ENCODE measurements at regions not wholly inside any gene's neighbourhood (a gene's known extent, or its start where the extent isn't known, plus 50 kb on each side); places are given as distances from the start of the nearest gene placed in this dataset.

DNA sequence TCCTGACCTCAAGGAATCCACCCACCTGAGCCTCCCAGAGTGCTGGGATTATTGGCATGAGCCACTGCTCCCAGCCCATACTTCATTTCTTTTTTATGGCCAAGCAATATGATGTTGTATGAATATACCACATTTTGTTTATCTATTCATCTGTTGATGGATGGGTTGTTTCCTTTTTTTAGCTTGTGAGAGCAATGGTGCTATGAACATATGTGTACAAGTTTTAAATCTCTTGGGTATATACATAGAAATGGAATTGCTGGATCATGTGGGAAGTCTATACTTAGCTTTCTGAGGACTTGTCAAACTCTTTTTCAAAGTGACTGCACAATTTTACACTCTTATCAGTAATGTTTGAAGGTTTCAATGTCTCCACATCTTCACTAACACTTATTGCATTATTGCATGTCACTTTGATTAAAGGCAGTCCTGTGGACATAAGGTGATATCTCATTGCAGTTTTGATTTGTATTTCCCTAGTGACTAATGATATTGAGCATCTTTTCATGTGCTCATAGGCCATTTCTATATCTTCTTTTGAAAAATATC, 167.1 kb upstream of the SPHKAP start:
- DNase-seq (ENCODE audit: low read depth in 2 of 2) = no peak

DNA sequence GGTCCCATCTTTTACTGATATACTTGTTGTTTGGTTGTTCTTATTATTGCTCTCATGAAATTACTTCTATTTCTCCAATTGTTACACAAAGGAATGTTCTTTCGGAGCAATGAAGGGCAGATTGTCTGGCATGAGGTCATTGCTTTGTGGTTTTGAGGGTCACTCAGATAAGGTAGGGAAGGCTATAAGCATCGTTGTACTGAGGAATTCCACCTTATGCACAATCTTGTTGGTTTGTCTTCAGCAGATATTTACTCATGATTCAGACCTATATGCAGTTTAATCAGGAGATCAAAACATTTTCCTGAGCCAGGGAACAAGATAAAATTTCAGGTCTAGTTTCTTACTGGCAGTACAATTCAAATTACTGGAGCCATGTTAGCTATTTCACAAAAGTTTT, 163.0 kb upstream of the SPHKAP start:
- DNase-seq (ENCODE audit: low read depth in 2 of 2) = no peak

DNA sequence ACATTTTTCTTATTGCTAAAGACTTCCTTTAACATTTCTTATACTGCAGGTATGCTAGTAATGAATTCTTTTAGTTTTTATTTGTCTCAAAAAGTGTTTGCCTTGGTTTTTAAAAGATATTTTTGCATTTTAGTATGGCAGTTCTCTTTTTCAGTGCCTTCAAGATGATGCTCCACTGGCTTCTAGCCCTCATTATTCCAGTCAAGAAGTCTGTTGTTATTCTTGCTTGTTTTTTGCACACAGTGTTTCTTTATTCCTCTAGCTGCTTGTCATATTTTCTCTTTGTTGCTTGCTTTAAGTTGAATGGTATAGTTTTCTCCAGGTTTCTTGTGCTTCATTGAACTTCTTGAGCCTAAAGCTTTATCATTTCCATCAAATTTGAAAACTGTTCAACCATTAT, 158.0 kb upstream of the SPHKAP start:
- DNase-seq (ENCODE audit: low read depth in 2 of 2) = no peak

DNA sequence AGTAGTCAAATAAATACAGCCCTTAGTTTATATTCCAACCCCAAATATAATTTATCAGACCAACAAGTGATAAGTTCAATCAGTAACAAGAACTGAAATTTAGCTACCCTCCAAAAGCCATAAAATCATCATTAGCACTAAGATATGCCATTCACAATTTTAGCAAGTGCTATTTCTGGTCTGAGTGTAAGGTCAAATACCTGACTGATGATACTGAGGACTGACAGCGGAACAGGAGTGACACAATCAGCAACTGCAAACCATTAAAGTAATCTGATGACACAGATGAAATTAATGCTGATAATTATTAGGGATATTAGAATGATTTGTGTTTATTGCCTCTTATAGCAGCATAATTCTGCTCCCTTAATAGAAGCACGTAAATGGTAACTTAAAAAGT, 152.7 kb upstream of the SPHKAP start:
- DNase-seq (ENCODE audit: low read depth in 2 of 2) = no peak

DNA sequence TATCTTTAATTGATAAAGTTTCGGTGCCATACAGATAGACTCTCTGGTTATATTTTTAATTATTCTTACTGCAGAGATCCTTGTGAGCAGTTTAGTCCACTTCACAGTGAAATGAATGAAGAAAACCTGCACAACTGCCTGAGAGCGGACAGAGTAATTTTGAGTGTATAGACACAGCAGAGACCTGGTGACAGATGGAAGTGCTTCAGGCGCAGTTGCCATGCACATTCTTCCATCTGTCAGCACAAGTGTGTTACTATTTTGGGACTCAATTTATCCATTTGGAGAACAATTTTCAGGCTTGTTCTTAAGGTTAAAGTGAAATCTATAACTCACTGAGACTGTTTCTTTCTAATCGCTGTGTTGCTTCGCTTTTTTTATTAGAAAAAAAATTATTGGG, 147.8 kb upstream of the SPHKAP start:
- DNase-seq (ENCODE audit: low read depth in 2 of 2) = no peak

DNA sequence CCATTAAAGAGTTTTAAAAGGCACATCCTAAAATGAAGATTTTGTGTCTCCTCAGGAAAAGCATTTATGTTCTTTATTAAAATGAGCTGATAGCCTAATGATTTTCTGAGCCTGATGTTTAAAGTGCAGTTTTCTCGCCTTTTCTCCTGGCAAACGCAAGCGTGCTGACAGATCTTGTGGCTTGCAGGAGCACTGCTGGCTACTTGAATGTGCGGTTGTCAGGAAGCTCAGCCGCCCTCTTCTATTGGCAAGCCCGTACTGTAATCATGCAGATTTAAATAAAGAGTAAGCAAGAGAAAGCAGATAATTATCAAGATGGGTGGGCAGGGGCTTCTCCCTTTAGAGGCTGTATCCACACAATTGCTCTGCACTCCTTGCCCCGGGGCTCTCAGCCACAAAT, 139.5 kb upstream of the SPHKAP start:
- no peak for DNase-seq (ENCODE audit: low read depth in 2 of 2)

DNA sequence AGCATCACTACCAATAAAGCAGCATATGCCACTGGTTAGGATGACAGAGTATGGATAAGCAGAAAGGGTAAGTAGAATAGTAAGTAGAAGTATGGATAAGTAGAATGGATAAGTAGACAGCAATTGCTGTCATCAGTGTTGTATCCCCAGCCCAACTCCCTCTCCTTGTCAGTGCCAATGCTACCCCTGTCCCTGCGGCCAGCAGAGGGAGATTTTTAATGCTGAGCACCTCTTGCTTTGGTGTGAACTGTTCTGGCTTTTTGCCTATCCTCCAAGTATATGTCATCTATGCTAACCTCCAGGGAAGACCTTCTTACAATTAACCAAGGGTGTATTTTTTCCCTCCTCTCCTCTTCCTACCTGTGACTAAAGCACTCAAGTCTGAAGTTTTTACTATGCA, 136.7 kb upstream of the SPHKAP start:
- peak in 1 of 2 experiments; percentile 5 for DNase-seq (ENCODE audit: low read depth in 2 of 2)

DNA sequence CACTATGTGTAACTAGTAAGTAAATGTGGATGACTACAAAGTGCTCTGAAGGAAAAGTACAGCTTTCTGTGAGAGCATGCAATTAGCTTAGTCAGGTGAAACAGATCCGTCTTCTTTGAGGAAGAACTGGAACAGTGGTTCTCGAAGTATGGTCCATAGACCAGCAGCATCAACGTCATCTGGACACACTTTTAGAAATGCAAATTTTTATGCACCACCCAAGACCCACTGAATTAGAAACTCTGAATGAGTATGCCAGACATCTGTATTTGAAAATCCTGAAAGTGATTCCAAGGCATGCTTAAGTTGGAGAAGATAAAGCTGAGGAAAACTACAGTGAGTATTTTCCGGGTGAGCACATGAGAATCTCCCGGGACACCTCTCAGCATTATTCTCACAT, 130.7 kb upstream of the SPHKAP start:
- no peak for DNase-seq (ENCODE audit: low read depth in 2 of 2)

DNA sequence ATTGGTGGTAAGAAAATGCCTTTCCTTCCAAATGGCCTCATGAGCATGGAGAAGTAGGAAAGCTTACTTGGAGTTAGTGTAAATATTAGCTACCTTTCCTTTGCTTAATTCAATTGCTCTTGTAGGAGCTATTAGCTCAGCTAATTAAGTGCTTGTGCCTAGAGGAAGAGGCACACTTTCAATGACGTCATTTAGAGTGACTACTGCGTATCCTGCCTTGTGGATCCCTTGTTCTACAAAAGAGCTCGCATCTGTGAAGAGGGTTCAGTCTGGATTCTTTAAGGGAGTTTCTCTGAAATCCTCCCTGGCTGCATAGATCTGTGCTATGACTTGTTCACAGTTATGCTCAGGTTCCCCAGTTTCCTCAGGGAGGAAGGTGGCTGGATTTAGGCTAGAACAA, 122.5 kb upstream of the SPHKAP start:
- no peak for DNase-seq (ENCODE audit: low read depth in 2 of 2)

DNA sequence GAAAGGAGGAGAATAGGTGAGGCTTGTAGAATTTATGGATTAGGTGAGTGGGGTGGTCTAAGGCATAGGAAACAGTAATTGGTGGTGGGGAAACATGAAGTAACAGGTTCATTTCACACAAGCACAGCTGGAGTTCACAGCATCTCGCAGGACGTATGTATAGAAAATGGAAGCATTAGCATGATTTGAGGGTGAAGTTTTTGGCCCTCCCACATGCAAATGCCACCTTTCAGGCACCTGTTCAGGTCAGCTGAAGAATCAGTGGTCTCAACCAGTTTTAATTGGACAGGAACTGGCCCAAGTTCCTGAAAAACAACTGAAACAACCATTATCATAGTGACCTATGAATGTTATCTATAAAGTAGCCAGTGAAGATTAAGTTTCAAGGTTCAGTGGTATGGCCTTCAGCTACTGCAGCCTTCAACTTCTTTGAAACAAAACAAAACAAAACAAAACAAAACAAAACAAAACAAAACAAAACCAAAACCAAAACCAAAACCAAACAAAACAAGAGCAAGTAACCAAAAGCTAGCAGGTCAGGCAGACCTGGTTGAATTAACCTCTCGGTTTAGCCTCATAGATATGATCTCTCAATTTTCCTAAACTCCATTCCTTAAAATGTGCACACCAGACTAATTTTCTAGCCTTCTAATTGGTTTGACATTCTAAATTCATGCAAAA, 102.1 kb upstream of the SPHKAP start:
- no peak for DNase-seq (ENCODE audit: low read depth in 2 of 2)

DNA sequence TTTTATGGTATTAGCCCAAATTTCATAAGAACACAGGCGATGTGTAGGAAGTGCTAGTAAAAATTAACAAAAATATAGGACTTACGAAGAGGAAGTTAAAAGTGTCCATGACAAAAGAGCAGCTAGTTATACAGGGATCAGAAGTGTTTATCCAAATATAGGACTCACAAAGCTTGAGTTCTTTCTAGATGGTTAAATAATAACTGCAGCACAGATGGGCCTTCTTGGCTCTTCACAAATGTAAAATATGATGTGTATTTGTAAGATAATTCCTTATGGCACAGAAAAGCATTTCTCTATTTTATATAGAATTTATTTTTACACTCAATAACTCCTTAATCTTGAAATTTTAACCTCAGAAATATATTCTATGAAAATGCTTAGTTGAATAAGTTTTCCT, 100.9 kb upstream of the SPHKAP start:
- DNase-seq (ENCODE audit: low read depth in 2 of 2) = no peak

DNA sequence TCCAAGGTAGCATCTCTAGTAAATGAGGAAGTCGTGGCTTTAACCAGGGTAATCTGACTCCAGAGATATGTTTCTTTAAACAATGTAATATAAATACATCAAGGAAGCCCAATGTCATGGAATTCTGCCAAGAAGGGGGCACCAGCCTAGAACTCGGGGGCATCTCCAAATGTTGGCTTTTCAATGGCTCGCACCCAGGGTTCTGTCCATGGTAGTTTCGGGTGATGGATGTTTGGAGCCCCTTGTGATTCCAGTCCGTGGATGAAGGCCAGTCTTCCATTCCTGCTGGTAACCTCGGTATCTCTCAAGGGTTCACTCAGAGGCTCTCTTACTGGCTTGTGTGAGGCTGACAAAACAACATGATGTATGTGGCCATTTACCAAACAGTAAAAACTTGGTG, 91.7 kb upstream of the SPHKAP start:
- DNase-seq (ENCODE audit: low read depth in 2 of 2) = no peak

DNA sequence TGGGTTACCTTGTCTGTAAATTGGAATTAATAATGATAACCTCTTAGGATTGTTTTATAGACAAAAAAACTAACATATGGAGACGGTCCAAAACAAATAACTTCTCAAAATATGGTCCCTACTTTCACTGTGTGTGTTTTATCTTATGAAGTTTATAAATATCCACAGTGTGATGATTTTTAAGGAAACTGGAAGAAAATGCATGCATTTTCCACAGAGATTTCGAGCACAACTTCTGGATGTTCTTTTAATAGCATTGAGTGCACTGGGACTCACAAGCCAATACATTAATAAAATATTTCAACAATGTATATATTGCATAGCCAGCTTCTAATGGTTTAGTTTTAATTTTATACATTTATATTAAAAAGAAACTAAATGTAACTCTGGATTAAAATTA, 87.9 kb upstream of the SPHKAP start:
- DNase-seq (ENCODE audit: low read depth in 2 of 2) = no peak

DNA sequence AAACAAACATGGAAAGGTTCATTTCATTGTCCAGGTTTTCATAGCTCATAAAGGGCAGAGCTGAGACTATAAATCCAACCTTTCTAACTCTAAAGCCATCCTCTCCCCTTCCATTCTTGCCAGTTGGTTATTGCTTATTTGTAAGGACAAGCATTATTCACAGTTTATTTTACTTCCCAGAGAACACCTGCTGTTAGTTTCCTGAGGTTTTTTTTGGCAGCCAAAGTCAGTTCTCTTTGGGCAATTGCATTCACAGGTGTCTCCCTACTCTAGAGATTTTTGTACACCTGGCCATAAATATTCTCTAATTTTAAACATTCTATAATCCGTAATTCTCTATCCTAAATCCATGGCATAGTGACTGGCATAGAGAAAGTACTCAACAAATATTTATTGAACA, 87.3 kb upstream of the SPHKAP start:
- no peak for DNase-seq (ENCODE audit: low read depth in 2 of 2)

DNA sequence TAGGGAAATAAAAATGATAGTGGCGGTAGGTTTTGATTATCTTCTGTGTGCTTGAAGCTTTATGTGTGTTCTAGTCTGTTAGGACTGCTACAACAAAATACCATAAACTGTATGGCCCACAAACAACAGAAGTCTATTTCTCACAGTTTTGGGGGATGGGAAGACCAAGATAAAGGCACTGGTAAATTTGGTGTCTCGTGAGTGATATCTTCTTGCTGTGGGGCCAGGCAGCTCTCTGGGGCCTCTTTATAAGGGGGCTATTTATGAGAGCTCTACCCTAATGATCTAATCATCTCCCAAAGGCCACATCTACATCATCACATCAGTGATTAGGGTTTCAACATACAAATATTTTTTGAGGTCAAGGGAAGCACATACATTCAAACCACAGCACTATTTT, 86.8 kb upstream of the SPHKAP start:
- DNase-seq (ENCODE audit: low read depth in 2 of 2) = no peak

DNA sequence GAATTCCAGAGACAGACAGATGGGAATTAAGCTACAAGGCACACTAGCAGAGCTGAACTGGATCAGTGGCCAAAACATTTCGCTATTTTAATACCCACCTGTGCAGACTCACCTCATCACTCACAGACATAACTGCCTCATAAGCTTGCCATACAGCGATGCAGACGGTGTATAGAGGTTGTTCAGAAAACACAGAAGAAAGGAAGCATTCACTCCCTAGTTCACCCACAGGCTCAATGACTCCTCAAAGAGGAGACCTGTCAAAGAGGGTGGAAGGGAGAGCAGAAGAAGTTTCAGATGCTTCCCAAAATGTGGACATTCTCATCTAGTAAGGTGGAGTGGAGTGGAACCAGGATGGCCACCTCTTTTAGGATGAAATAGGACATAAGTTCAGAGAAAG, 81.7 kb upstream of the SPHKAP start:
- no peak for DNase-seq (ENCODE audit: low read depth in 2 of 2)

DNA sequence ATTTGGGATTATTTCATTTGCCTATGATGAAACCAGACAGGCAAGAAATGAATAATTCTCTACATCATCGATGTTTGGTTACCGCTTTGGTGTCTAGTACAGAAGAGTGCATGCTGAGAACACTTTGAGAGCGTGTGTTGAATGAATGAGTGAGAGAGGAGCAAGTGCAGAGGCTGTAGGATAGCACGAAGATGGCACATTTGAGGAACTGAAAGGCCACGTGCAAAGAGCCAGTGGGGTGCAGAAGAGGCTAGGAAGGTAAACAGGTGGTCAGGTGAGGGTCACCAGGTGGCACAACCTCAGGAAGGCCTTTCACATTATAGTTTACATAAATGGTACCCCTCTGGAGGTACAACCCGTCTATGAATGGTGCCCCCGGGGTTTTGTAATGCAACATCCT, 80.1 kb upstream of the SPHKAP start:
- no peak for DNase-seq (ENCODE audit: low read depth in 2 of 2)

DNA sequence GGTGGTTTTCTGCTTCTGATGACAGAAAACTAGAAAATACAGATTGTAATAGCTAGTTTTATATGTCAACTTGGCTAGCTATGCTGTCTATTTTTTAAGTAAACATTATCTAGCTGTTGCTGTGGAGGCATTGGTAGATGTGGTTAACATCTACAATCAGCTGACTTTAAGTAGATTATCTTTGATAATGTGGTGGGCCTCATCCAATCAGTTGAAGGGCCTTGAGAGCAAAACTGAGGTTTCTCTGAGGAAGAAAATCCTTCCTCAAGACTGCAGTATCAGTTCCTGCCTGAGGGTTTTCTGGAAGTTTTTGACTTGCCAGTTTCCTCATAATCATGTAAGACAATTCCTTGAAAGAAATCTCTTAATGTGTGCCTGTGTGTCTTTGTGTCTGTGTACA, 75.9 kb upstream of the SPHKAP start:
- DNase-seq (ENCODE audit: low read depth in 2 of 2) = no peak

DNA sequence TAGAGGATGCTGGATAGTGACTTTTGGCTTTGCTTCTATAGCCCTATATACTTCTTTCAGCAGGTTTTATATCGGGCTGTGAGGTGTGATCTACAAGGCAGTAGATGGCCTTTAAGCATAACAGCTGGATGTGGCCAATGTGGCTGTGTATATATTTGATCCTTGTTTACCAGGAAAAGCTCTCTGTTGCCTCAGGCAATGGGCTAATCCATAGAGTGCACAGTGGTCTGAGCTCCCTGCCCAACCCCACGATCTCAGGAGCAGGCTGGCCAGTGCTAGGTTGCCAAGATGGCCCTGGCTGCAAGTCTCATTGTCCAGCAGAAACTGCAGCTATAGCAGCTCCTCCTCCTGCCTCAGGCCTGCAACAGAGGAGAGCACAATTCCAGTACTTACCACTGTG, 72.3 kb upstream of the SPHKAP start:
- DNase-seq (ENCODE audit: low read depth in 2 of 2) = no peak

DNA sequence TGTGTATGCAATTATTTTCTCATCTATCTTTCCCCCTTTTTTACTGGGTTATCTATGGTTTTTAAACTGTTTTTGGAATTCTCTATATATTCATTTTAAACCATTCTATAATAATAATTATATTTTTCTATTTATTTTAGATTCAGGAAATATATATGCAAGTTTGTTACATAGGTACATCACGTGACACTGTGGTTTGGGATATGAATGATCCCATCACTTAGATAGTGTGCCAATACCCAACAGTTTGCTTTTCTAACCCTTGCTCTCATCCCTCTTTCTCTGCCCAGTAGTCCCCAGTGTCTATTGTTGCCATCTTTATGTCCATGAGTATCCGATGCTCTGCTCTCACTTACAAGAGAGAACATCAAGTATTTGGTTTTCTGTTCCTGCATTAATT, 65.8 kb upstream of the SPHKAP start:
- DNase-seq (ENCODE audit: low read depth in 2 of 2) = no peak

DNA sequence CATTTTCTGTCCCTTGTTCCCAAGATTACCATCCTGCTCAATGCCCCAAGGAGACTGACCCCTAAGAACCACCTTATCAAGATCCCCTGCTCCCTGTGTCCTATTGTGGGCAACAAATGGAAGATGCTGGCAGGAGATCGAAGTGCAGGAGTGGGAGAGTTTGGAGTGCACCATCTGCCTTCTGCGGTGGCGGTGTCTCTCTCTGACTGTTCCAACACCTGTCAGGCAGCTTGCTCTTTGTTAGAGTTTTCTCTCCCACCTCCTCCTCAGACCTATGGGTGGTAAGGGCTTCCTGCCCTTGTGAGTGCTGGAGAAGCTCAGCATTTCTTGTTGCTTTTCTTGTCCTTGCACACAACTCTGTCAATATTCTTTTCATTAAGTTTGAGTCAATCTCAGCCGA, 64.1 kb upstream of the SPHKAP start:
- no peak for DNase-seq (ENCODE audit: low read depth in 2 of 2)

DNA sequence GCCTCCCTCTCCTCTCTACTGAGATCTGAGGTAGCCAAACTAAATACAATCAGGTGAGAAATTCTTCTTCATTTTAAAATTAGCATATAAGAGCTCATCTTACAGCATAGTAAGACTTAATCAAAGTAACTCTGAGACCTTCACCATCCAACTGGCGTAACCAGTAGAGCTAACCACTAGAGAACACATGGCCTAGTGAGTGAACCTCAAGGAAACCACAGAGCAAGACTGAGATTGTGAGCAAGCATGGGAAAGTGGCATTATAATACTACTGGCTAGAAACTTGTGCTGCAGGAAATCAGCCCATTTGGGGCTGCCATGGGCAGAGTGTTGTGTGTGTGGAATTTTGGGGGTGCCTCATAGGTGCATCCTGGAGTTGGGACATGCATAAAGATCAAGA, 61.1 kb upstream of the SPHKAP start:
- DNase-seq (ENCODE audit: low read depth in 2 of 2) = no peak

DNA sequence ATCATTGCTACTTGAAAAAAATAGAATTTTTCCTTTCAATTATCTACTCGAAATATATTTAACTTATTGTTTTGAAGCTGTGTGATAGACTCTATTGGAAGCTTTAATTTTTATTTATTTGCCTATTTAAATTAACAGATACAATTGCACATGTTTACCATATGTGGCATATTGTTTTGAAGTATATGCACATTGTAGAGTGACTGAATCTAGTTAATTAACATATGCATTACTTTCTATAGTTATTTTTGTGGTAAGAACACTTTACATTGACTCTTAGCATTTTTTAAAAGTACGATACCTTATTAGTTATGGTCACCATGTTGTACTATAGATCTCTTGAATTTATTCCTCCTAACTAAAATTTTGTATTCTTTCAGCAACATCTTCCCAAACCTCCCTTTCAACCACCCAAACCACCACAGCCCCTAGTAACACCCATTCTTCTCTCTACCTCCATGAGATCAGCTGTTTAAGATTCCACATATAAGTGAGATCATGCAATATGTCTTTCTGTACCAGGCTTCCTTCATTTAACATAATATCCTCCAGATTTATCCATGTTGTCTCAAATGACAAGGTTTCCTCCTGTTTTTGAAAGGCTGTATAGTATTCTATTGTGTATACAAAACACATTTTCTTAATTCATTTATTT, 58.5 kb upstream of the SPHKAP start:
- no peak for DNase-seq (ENCODE audit: low read depth in 2 of 2)

Measured in fibroblast of skin of left biceps (primary cell).